B cell (primary cell): ENCODE measurements at regions not wholly inside any gene's neighbourhood (a gene's known extent, or its start where the extent isn't known, plus 50 kb on each side); places are given as distances from the start of the nearest gene placed in this dataset.

Experiments used
- ATAC-seq: fragments of 200-7000 bp; cut with Tn5 transposase; one replicate; pipeline ENCODE4 v1.10.0; 2021; ENCODE audit warnings: low read depth, mild to moderate bottlenecking, moderate number of reproducible peaks, moderate library complexity
- CTCF ChIA-PET: fragments of 350-600 bp; sonication (Branson Sonifier 250); formaldehyde crosslinking; loops from one replicate; lab custom pipeline; 2021; ENCODE audit warnings: antibody characterized with exemption, inconsistent platforms; lab: Charles Lee
- POLR2A ChIA-PET: fragments of 350-600 bp; sonication (Branson Sonifier 250); formaldehyde crosslinking; loops from one replicate; lab custom pipeline; 2021; ENCODE audit warnings: antibody characterized with exemption; lab: Charles Lee
- DNase-seq: peaks from one replicate; pipeline ENCODE4 v3.0.0; 2013
- H2AFZ ChIP-seq: 2 replicates; pipeline ENCODE4 v1.6.1; 2012; ENCODE audit warnings: mild to moderate bottlenecking, low read depth, low read length; ENCODE audit not compliant: insufficient read depth, poor library complexity, severe bottlenecking
- H3K27ac ChIP-seq, 2 donors: 1 replicate in 1 of 2; 2 replicates in 1 of 2; pipeline ENCODE4 v1.5.1; 2012 to 2013; ENCODE audit warnings: low read length in 2 of 2, mild to moderate bottlenecking in 2 of 2, moderate library complexity in 1 of 2
- H3K27me3 ChIP-seq, 4 experiments: fragments of 200-600 bp in 1 of 4; sonication (generic) in 1 of 4; replicated peaks in 1 of 4; 1 replicate in 2 of 4; 2 replicates in 2 of 4; pipeline versions ENCODE4 v1.6.1 to v1.7.0; 2013 to 2016; ENCODE audit warnings: low read length in 3 of 4, mild to moderate bottlenecking in 2 of 4, mixed read lengths in 1 of 4, moderate library complexity in 1 of 4; ENCODE audit not compliant: insufficient read depth in 4 of 4, control insufficient read depth in 3 of 4; ENCODE audit errors: control extremely low read depth in 1 of 4
- H3K36me3 ChIP-seq, 2 experiments: replicated peaks in 1 of 2; 1 replicate in 1 of 2; 2 replicates in 1 of 2; pipeline versions ENCODE4 v1.6.1 to v1.7.1; 2013; ENCODE audit warnings: low read length in 1 of 2; ENCODE audit not compliant: insufficient read depth in 2 of 2, control insufficient read depth in 1 of 2; ENCODE audit errors: control extremely low read depth in 1 of 2, extremely low read depth in 1 of 2
- H3K4me1 ChIP-seq, 2 donors: fragments of 200-600 bp in 1 of 2; sonication (generic) in 1 of 2; 1 replicate in 1 of 2; 2 replicates in 1 of 2; pipeline versions ENCODE4 v1.5.1 to v1.6.1; 2013 to 2017; ENCODE audit warnings: low read length in 2 of 2; ENCODE audit not compliant: control insufficient read depth in 2 of 2, insufficient read depth in 2 of 2
- H3K4me2 ChIP-seq: replicated peaks from 2 replicates; pipeline ENCODE3; 2012; ENCODE audit warnings: mild to moderate bottlenecking, low read depth, low read length; ENCODE audit not compliant: poor library complexity, severe bottlenecking
- H3K4me3 ChIP-seq, 5 experiments: fragments of 200-600 bp in 1 of 5; sonication (generic) in 1 of 5; 1 replicate in 3 of 5; 2 replicates in 2 of 5; pipeline versions ENCODE4 v1.5.1 to v1.7.0; 2011 to 2016; ENCODE audit warnings: low read length in 4 of 5, mild to moderate bottlenecking in 4 of 5, low read depth in 2 of 5, control low read depth in 1 of 5, moderate library complexity in 1 of 5; ENCODE audit not compliant: insufficient read depth in 1 of 5; ENCODE audit errors: control extremely low read depth in 1 of 5, extremely low read depth in 1 of 5
- H3K79me2 ChIP-seq: fragments of 200-600 bp; sonication (generic); one replicate; pipeline ENCODE4 v1.6.0; 2016; ENCODE audit warnings: low read length; ENCODE audit not compliant: control insufficient read depth, insufficient read depth
- H3K9ac ChIP-seq: fragments of 200-600 bp; sonication (generic); 2 replicates; pipeline ENCODE4 v1.6.1; 2017; ENCODE audit warnings: mild to moderate bottlenecking, low read length, moderate library complexity
- H3K9me3 ChIP-seq, 3 donors: one replicate each; pipeline versions ENCODE4 v1.6.1 to v1.7.1; 2013; ENCODE audit warnings: low read length in 2 of 3; ENCODE audit not compliant: control insufficient read depth in 2 of 3, insufficient read depth in 1 of 3; ENCODE audit errors: control extremely low read depth in 1 of 3
- H4K20me1 ChIP-seq: 2 replicates; pipeline ENCODE4 v1.6.0; 2012; ENCODE audit warnings: mild to moderate bottlenecking, low read length; ENCODE audit not compliant: insufficient read depth, control insufficient read depth, poor library complexity, severe bottlenecking
- H3K27ac Mint-ChIP-seq: one replicate; pipeline ENCODE4 v1.8.0; 2021; ENCODE audit warnings: mixed read lengths
- H3K27me3 Mint-ChIP-seq: one replicate; pipeline ENCODE4 v1.8.0; 2021; ENCODE audit warnings: mixed read lengths
- H3K4me1 Mint-ChIP-seq: one replicate; pipeline ENCODE4 v1.8.0; 2021; ENCODE audit warnings: mixed read lengths
- H3K4me3 Mint-ChIP-seq: one replicate; pipeline ENCODE4 v1.8.0; 2021; ENCODE audit warnings: mixed read lengths
- H3K9me3 Mint-ChIP-seq: one replicate; pipeline ENCODE4 v1.8.0; 2022; ENCODE audit warnings: mixed read lengths; ENCODE audit not compliant: insufficient read depth
- CTCF ChIP-seq: fragments of 200-600 bp; IDR thresholded peaks from one replicate; pipeline ENCODE4 v1.8.0; 2022; ENCODE audit warnings: antibody characterized with exemption, mild to moderate bottlenecking
- EZH2 ChIP-seq: IDR thresholded peaks from 2 replicates; pipeline ENCODE4 v1.6.1; 2012; ENCODE audit warnings: borderline replicate concordance, low read depth, mild to moderate bottlenecking, moderate library complexity, low read length; ENCODE audit not compliant: insufficient read depth, poor library complexity, severe bottlenecking
- WGBS: methylation state at CpG from one replicate; pipeline ENCODE4 v1.1.5; 2013; ENCODE audit warnings: missing lambda C conversion rate; ENCODE audit not compliant: insufficient coverage; 5-methylcytosine and 5-hydroxymethylcytosine counted together
- intact Hi-C: fragments of 100-400 bp; cut with micrococcal nuclease; formaldehyde crosslinking; loops from one replicate; pipeline ENCODE4 v1.10.0; 2022

DNA sequence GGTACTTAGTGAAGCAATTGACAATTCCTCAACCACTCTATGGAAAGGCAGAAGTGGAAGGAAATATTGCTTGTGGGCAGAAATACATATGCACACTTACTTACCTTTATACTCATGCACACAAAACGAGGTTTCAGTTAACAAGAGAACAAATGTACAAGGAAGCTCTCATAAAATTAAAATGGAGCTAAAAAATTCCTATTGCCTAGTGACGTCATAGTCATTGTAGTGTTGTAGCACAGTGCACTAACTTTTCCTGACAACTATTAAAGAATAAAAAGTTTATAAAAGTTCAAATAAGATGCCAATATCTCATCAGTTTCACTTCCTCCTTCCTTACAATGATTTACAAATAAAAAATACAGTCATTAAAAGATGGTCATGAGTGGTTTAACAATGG lies 1161.9 kb upstream of the NRXN1 start:
- H2AFZ ChIP-seq: no peak overlapping the region
- WGBS: no CpG with 5 or more reads among the region's 2 CpGs
- ChIA-PET POLR2A (no interaction called here), CTCF (no interaction called here)
- no peak overlapping the region for H3K4me3 ChIP-seq
- no peaks in the 10 kb centered on the region for H3K4me1 Mint-ChIP-seq
- no peaks in the 10 kb centered on the region for H3K27me3 ChIP-seq
- no peak overlapping the region for H3K9ac ChIP-seq
- ATAC-seq: no peak
- H3K4me1 ChIP-seq: no peaks in the 10 kb centered on the region
- no peaks in the 10 kb centered on the region for H3K27me3 Mint-ChIP-seq
- no peak overlapping the region for H3K27ac Mint-ChIP-seq
- intact Hi-C loops: no loop called here
- DNase-seq: no peak
- H3K4me2 ChIP-seq: no peak overlapping the region
- no peaks in the 10 kb centered on the region for H3K36me3 ChIP-seq
- H3K4me3 Mint-ChIP-seq: no peak overlapping the region
- no peaks in the 10 kb centered on the region for H3K9me3 Mint-ChIP-seq
- H3K9me3 ChIP-seq: peaks cover 0 to 1% (median 0%) of the 10 kb centered on the region in 3 donors
- no peak for TF ChIP-seq EZH2
- TF ChIP-seq CTCF: no peak
- H3K27ac ChIP-seq: no peak overlapping the region
- no peaks in the 10 kb centered on the region for H3K79me2 ChIP-seq
- no peaks in the 10 kb centered on the region for H4K20me1 ChIP-seq

- no peak overlapping the region for H3K4me2 ChIP-seq
- no peak overlapping the region for H3K27ac Mint-ChIP-seq
- H3K4me1 ChIP-seq: no peaks in the 10 kb centered on the region
- H3K9me3 ChIP-seq: peaks cover 0 to 1% (median 0%) of the 10 kb centered on the region in 3 donors
- TF ChIP-seq EZH2 (no peak), CTCF (no peak)
- CTCF ChIA-PET: no interaction called here
- no peak overlapping the region for H3K9ac ChIP-seq
- H3K4me3 Mint-ChIP-seq: no peak overlapping the region
- H3K4me3 ChIP-seq: no peak overlapping the region
- no peaks in the 10 kb centered on the region for H3K36me3 ChIP-seq
- no peak overlapping the region for H3K27ac ChIP-seq
- H3K27me3 Mint-ChIP-seq: no peaks in the 10 kb centered on the region
- H4K20me1 ChIP-seq: no peaks in the 10 kb centered on the region
- H3K9me3 Mint-ChIP-seq: no peaks in the 10 kb centered on the region
- intact Hi-C loops: no loop called here
- DNase-seq (no peak), ATAC-seq (no peak)
- H2AFZ ChIP-seq: no peak overlapping the region
- POLR2A ChIA-PET: no interaction called here
- 85% methylated on average over 2 of the region's 4 CpGs for WGBS
- no peaks in the 10 kb centered on the region for H3K4me1 Mint-ChIP-seq
- no peaks in the 10 kb centered on the region for H3K27me3 ChIP-seq
- H3K79me2 ChIP-seq: no peaks in the 10 kb centered on the region
Measured at GRCh38 chr2:52192656-52193055, 1160.7 kb upstream of the NRXN1 start.
